ENCODE measurements at regions not wholly inside any gene's neighbourhood (a gene's known extent, or its start where the extent isn't known, plus 50 kb on each side); places are given as distances from the start of the nearest gene placed in this dataset.

DNA sequence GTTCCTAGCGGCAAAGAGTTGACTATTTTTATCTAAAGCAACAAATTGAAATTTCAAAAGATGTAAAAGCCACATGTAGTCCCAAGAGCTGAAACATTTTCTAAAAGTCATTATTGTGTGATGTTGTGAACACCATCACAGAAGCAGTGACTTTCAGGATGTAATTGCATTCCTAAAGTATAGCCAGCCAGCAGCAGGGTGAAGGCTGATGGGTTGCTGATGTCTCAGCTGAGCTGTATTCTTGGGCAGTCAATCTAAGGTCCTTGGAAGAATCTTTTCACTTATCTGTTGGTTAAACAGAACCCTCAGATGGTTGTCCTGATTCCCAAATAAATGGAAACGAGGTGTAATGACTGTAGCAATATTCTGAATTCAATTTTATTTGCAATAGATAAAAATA, 237.4 kb upstream of the WWC1 start:
- DNase-seq (ENCODE audit: extremely low read depth, low read depth): no peak
- TF ChIP-seq, protein P1, sequence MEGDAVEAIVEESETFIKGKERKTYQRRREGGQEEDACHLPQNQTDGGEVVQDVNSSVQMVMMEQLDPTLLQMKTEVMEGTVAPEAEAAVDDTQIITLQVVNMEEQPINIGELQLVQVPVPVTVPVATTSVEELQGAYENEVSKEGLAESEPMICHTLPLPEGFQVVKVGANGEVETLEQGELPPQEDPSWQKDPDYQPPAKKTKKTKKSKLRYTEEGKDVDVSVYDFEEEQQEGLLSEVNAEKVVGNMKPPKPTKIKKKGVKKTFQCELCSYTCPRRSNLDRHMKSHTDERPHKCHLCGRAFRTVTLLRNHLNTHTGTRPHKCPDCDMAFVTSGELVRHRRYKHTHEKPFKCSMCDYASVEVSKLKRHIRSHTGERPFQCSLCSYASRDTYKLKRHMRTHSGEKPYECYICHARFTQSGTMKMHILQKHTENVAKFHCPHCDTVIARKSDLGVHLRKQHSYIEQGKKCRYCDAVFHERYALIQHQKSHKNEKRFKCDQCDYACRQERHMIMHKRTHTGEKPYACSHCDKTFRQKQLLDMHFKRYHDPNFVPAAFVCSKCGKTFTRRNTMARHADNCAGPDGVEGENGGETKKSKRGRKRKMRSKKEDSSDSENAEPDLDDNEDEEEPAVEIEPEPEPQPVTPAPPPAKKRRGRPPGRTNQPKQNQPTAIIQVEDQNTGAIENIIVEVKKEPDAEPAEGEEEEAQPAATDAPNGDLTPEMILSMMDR (IDR thresholded peaks at IDR 0.05; ENCODE audit: low read depth, low read length): no peak

DNA sequence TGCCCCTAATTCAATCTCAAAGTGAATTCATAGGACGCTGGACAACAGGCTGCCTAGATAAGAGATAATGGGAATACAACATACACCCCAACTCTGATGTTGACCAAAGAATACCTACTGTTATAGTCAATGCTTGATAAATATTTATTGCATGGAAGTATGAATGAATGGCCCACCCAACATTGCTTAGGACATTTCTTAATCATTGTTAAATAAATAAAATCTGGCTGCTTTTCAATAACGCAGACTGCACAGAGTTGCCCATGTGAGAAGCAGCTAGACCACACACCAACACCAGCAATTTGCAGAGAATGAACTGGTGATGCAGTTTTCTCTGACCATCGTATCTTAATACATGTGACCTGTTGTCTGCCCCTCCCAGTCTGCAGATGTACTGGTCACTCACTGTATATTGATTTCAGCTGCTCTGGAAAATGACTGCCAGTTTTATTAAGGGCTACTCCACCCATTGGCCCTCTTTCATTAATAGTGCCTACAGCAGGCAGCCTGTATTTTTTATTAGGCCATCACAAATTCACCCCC, 236.2 kb upstream of the WWC1 start:
- no peak for DNase-seq (ENCODE audit: extremely low read depth, low read depth)
- TF ChIP-seq, protein P1 (IDR thresholded peaks at IDR 0.05; ENCODE audit: low read depth, low read length): no peak

DNA sequence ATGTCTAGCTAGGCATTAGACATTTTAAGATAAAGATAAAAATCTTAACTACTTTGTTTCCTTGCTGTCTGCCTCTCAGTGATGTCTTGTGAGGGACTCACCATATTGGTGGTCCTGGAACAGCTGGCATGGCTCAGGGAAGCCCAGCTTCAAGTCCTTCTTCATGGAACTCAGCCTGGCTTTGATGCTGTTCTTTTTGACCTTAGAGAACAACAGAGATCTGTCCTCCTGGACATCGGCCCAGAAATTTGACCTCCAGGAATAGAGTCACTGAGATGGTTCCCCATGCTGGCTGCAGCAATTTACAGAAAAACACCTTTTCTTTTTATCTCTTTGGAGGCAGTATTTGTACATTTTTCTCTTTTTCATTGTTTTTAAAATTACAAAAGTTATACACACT, 235.5 kb upstream of the WWC1 start:
- TF ChIP-seq, protein P1 (IDR thresholded peaks at IDR 0.05; ENCODE audit: low read depth, low read length): no peak
- no peak for DNase-seq (ENCODE audit: extremely low read depth, low read depth)

DNA sequence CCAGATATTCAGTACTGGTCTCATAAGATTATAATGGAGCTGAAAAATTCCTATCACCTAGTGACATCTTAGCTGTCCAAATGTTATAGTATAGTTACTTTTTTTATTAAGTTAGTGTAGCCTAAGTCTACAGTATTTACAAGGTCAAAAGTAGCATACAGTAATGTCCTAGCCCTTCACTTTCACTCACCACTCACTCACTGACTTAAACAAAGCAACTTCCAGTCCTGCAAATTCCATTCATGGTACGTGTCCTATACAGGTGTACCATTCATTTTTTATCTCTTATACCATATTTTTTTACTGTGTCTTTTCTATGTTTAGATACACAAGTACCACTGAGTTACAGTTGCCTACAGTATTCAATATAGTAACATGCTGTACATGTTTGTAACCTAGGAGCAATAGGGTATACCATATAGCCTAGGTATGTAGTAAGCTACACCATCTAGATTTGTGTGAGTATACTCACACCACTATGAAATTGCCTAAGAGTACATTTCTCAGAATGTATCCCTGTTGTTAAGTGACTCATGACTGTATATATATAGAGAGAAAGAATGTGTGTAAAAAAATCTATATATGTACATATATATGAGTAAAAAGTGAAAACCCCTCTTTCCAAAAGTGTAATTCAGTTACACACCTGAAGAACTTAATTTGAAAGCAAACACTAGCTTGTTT, 234.8 kb upstream of the WWC1 start:
- TF ChIP-seq, protein P1 (IDR thresholded peaks at IDR 0.05; ENCODE audit: low read depth, low read length): no peak
- DNase-seq (ENCODE audit: extremely low read depth, low read depth): no peak

DNA sequence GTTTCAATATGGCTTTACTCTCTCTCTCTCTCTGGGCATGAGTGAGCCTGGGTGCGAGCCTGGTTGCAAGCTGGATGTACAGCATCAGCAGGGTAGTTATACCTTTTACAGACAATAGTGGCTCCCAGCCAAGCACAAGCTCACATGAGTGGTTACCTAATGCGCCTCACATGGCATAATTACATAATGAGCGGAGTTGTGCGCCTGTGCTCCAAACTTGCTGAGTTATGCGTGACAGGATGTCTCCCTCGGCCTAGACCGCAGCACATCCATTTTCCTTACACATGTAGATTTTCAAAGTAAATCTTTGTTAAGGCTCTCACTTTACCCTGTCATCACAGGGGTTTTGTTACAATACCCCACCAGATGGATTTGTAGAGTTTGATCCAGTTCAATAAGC, 233.5 kb upstream of the WWC1 start:
- TF ChIP-seq, protein P1 (IDR thresholded peaks at IDR 0.05; ENCODE audit: low read depth, low read length): no peak
- DNase-seq (ENCODE audit: extremely low read depth, low read depth): no peak

DNA sequence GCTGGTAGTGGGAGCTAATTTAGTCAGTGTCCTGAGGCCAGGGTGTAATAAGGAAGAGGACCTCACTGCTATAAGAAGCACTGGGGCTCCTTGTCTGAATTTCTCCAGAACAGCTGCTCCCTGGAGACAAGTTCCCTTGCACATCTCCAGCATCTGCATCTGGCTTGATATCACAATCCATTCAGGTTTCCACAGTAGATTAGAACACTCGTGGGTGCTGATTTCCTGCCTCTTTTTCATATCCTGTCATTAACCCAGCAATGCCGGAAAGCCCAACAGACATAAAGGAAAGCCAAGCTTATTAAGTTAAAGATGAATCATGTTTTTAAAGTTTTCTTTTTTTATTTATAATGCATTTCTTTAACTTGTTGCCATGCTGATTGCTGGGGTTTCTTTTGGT, 232.3 kb upstream of the WWC1 start:
- DNase-seq (ENCODE audit: extremely low read depth, low read depth): no peak
- TF ChIP-seq, protein P1 (IDR thresholded peaks at IDR 0.05; ENCODE audit: low read depth, low read length): no peak

DNA sequence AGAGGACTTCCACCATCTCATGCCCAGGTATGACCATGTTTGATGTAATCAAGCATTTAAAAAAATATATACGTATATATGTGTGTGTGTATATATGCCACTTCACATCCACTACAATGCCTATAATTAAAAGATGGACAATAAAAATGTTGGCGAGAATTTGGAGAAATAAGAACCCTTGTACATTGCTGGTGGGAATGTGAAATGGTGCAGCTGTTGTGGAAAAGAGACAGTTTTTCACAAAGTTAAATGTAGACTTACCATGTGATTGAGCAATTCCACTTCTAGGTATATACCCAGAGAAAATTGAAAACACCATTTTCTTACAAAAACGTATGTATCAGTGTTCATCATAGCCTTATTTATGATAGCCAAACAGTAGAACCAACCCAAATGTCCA, 229.2 kb upstream of the WWC1 start:
- no peak for DNase-seq (ENCODE audit: extremely low read depth, low read depth)

More for the DNA sequence above, 229.2 kb upstream of the WWC1 start:
- TF ChIP-seq, protein P1 (IDR thresholded peaks at IDR 0.05; ENCODE audit: low read depth, low read length): no peak
